RWPE2 (cell line): ENCODE measurements at regions not wholly inside any gene's neighbourhood (a gene's known extent, or its start where the extent isn't known, plus 50 kb on each side); places are given as distances from the start of the nearest gene placed in this dataset.

Experiments used
- ATAC-seq: fragments of 200-7000 bp; cut with Tn5 transposase; 3 replicates; pipeline ENCODE4 v1.9.1; 2021; ENCODE audit warnings: low read depth
- DNase-seq: peaks from one replicate; pipeline ENCODE4 v3.0.0-alpha.2; 2020; ENCODE audit warnings: low spot score
- H3K27ac ChIP-seq: fragments of 450-650 bp; 2 replicates; pipeline ENCODE4 v1.5.1; 2017; ENCODE audit warnings: mild to moderate bottlenecking; ENCODE audit not compliant: poor library complexity, severe bottlenecking
- H3K27me3 ChIP-seq: fragments of 250-450 bp; sonication (Bioruptor Pico); 2 replicates; pipeline ENCODE4 v1.5.1; 2021; ENCODE audit warnings: mild to moderate bottlenecking, moderate library complexity; ENCODE audit not compliant: insufficient read depth, poor library complexity, severe bottlenecking
- H3K36me3 ChIP-seq: fragments of 250-450 bp; sonication (Bioruptor Pico); 2 replicates; pipeline ENCODE4 v1.5.1; 2020; ENCODE audit warnings: low read depth, mild to moderate bottlenecking, moderate library complexity
- H3K4me1 ChIP-seq: fragments of 250-450 bp; sonication (Bioruptor Pico); 2 replicates; pipeline ENCODE4 v1.5.1; 2021; ENCODE audit warnings: mild to moderate bottlenecking, moderate library complexity; ENCODE audit not compliant: insufficient read depth, poor library complexity, severe bottlenecking
- H3K4me3 ChIP-seq: fragments of 250-450 bp; sonication (Bioruptor Pico); 2 replicates; pipeline ENCODE4 v1.5.1; 2021; ENCODE audit warnings: mild to moderate bottlenecking, moderate library complexity; ENCODE audit not compliant: severe bottlenecking
- H3K9me3 ChIP-seq: fragments of 250-450 bp; sonication (Bioruptor Pico); 2 replicates; pipeline ENCODE4 v1.5.1; 2021; ENCODE audit warnings: mild to moderate bottlenecking, moderate library complexity; ENCODE audit not compliant: severe bottlenecking
- CTCF ChIP-seq: fragments of 450-650 bp; IDR thresholded peaks from one replicate; pipeline ENCODE4 v1.5.1; 2017; ENCODE audit warnings: mild to moderate bottlenecking, moderate library complexity; ENCODE audit not compliant: poor library complexity, severe bottlenecking

- Histone ChIP-seq H3K9me3 (no peaks in the 10 kb centered on the region), H3K27me3 (no peaks in the 10 kb centered on the region), H3K36me3 (no peaks in the 10 kb centered on the region), H3K27ac (no peak overlapping the region), H3K4me1 (no peaks in the 10 kb centered on the region), H3K4me3 (no peak overlapping the region)
- ATAC-seq (no peak), DNase-seq (no peak)
- TF ChIP-seq CTCF = no peak
These were observed 161.7 kb upstream of the DUSP10 start for GRCh38 chr1:221903594-221903993.

GRCh38 chr1:221902961-221903360, 161.1 kb upstream of the DUSP10 start:
- no peak overlapping the region for H3K4me3 ChIP-seq
- no peaks in the 10 kb centered on the region for H3K4me1 ChIP-seq
- H3K9me3 ChIP-seq = no peaks in the 10 kb centered on the region
- no peak overlapping the region for H3K27ac ChIP-seq
- no peaks in the 10 kb centered on the region for H3K27me3 ChIP-seq
- no peaks in the 10 kb centered on the region for H3K36me3 ChIP-seq
- ATAC-seq (no peak), DNase-seq (no peak)
- no peak for TF ChIP-seq CTCF

- TF ChIP-seq CTCF = no peak
- H3K27me3 ChIP-seq = no peaks in the 10 kb centered on the region
These were observed 158.8 kb upstream of the DUSP10 start for GRCh38 chr1:221900678-221901077.

GRCh38 chr1:221897321-221897721, 155.4 kb upstream of the DUSP10 start:
- DNase-seq = no peak
- no peak overlapping the region for H3K4me3 ChIP-seq
- H3K36me3 ChIP-seq = no peaks in the 10 kb centered on the region
- no peak for TF ChIP-seq CTCF
- H3K4me1 ChIP-seq = peaks cover 2% of the 10 kb centered on the region
- H3K9me3 ChIP-seq = no peaks in the 10 kb centered on the region
- no peaks in the 10 kb centered on the region for H3K27me3 ChIP-seq
- H3K27ac ChIP-seq = no peak overlapping the region
- peak; percentile 53; the same call in 1 of the 3 replicates for ATAC-seq

More at GRCh38 chr1:221900678-221901077, 158.8 kb upstream of the DUSP10 start:
- no peaks in the 10 kb centered on the region for H3K36me3 ChIP-seq
- H3K4me3 ChIP-seq = no peak overlapping the region
- no peak for DNase-seq
- no peaks in the 10 kb centered on the region for H3K4me1 ChIP-seq
- no peaks in the 10 kb centered on the region for H3K9me3 ChIP-seq
- ATAC-seq = no peak
- no peak overlapping the region for H3K27ac ChIP-seq

GRCh38 chr1:221892301-221892830, 150.5 kb upstream of the DUSP10 start:
- Histone ChIP-seq H3K4me3 (no peak overlapping the region), H3K4me1 (peaks cover 18% of the 10 kb centered on the region), H3K27ac (peak overlapping the region; percentile 63), H3K9me3 (no peaks in the 10 kb centered on the region), H3K27me3 (no peaks in the 10 kb centered on the region), H3K36me3 (no peaks in the 10 kb centered on the region)
- DNase-seq (no peak), ATAC-seq (no peak)
- no peak for TF ChIP-seq CTCF
